ENCODE measurements at regions not wholly inside any gene's neighbourhood (a gene's known extent, or its start where the extent isn't known, plus 50 kb on each side); places are given as distances from the start of the nearest gene placed in this dataset.
A peak's percentile ranks its signal among the peaks of the same experiment; 100 is the strongest.
"Not testable (repeated sequence)": the region's sequence is repeated elsewhere in the genome, so short reads cannot be mapped to it uniquely, and the experiment has no call there.

DNA sequence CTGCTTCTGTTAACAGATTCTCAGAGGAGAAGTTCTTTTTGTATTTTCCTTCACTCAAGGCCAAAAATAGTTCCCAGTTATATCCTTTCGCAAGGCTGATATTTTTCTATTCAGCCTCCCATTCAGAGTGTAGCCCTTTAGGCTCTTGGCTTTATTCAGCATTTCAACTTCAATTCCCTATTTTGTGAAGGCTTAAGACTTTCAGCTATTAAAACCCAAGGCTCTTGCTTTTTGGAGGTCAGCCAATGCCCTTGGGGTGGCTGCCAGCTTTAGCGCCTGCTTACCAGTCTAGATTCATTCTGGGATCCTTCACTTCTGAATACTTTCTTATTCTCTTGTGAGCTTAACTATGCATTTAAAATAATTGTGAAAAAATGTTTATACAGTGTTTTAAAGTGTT, 57.3 kb upstream of the ADGRA3 start:
- Mint-ChIP-seq H3K27ac (no peak overlapping the region), H3K4me1 (ENCODE audit: low read depth) (peaks cover 2% of the 10 kb centered on the region), H3K4me3 (no peak overlapping the region), H3K27me3 (no peaks in the 10 kb centered on the region), H3K9me3 (ENCODE audit: low read depth) (peaks cover 27% of the 10 kb centered on the region), H3K36me3 (peaks cover 9% of the 10 kb centered on the region)

DNA sequence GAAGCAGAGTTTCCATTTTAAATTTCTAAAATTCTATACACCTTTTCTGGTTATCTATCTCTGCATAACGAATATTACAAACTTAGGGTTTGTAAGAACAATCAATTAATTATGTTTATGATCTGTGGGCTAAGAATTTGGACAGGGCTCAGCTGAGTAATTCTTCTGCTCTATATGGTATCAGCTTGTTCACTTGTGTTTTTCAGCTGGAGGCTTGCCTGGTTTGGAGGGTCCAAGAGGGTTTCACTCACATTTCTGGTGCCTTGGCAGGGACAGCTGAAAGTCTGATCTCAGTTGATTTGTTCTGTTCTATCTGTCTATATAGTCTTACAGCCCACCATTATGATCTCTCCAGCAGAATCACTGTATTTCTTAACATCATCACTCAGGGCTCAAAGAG, 57.8 kb upstream of the ADGRA3 start:
- Mint-ChIP-seq H3K9me3 (ENCODE audit: low read depth) (peaks cover 22% of the 10 kb centered on the region), H3K27ac (no peak overlapping the region), H3K4me1 (ENCODE audit: low read depth) (peaks cover 5% of the 10 kb centered on the region), H3K36me3 (peaks cover 9% of the 10 kb centered on the region), H3K4me3 (no peak overlapping the region), H3K27me3 (no peaks in the 10 kb centered on the region)

DNA sequence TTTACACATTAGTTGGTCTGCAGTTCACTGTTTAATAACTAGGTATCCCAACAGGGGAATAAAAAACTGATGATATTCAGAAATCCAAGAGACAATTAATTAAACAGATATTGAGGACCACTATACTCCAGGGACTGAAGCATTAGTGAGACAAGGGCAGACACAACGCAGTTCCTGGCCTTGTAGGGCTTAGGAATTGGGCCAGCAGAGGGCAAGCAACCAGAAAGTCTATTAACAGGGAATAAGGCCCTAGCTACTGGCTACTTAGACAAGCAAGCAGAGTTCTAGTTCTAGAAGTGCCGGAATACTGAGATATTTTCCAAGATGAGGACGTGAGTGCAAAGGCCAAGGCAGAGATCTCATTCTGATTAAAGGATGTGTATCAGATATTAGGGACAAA, 58.6 kb upstream of the ADGRA3 start:
- Mint-ChIP-seq H3K4me1 (ENCODE audit: low read depth) (peaks cover 5% of the 10 kb centered on the region), H3K27me3 (no peaks in the 10 kb centered on the region), H3K4me3 (no peak overlapping the region), H3K36me3 (peaks cover 6% of the 10 kb centered on the region), H3K9me3 (ENCODE audit: low read depth) (peaks cover 17% of the 10 kb centered on the region), H3K27ac (no peak overlapping the region)

GRCh38 chr4:22574880-22575279, 59.0 kb upstream of the ADGRA3 start:
- Mint-ChIP-seq H3K4me1 (ENCODE audit: low read depth) (peaks cover 5% of the 10 kb centered on the region), H3K4me3 (no peak overlapping the region), H3K27me3 (no peaks in the 10 kb centered on the region), H3K27ac (no peak overlapping the region), H3K36me3 (peaks cover 6% of the 10 kb centered on the region), H3K9me3 (ENCODE audit: low read depth) (peaks cover 12% of the 10 kb centered on the region)

GRCh38 chr4:22587253-22587652, 71.4 kb upstream of the ADGRA3 start:
- no peaks in the 10 kb centered on the region for H3K36me3 Mint-ChIP-seq
- H3K27me3 Mint-ChIP-seq: no peaks in the 10 kb centered on the region
- no peak overlapping the region for H3K4me3 Mint-ChIP-seq
- no peak overlapping the region for H3K27ac Mint-ChIP-seq
- no peaks in the 10 kb centered on the region for H3K9me3 Mint-ChIP-seq (ENCODE audit: low read depth)
- no peaks in the 10 kb centered on the region for H3K4me1 Mint-ChIP-seq (ENCODE audit: low read depth)

GRCh38 chr4:22593933-22594332, 78.1 kb upstream of the ADGRA3 start:
- no peaks in the 10 kb centered on the region for H3K9me3 Mint-ChIP-seq (ENCODE audit: low read depth)
- no peak overlapping the region for H3K4me3 Mint-ChIP-seq
- H3K36me3 Mint-ChIP-seq: no peaks in the 10 kb centered on the region
- H3K27ac Mint-ChIP-seq: no peak overlapping the region
- H3K27me3 Mint-ChIP-seq: no peaks in the 10 kb centered on the region
- no peaks in the 10 kb centered on the region for H3K4me1 Mint-ChIP-seq (ENCODE audit: low read depth)

- H3K27ac Mint-ChIP-seq: no peak overlapping the region
- no peaks in the 10 kb centered on the region for H3K36me3 Mint-ChIP-seq
- no peak overlapping the region for H3K4me3 Mint-ChIP-seq
- H3K27me3 Mint-ChIP-seq: no peaks in the 10 kb centered on the region
- no peaks in the 10 kb centered on the region for H3K9me3 Mint-ChIP-seq (ENCODE audit: low read depth)
- no peaks in the 10 kb centered on the region for H3K4me1 Mint-ChIP-seq (ENCODE audit: low read depth)
These were observed 79.8 kb upstream of the ADGRA3 start for GRCh38 chr4:22595684-22596083.

DNA sequence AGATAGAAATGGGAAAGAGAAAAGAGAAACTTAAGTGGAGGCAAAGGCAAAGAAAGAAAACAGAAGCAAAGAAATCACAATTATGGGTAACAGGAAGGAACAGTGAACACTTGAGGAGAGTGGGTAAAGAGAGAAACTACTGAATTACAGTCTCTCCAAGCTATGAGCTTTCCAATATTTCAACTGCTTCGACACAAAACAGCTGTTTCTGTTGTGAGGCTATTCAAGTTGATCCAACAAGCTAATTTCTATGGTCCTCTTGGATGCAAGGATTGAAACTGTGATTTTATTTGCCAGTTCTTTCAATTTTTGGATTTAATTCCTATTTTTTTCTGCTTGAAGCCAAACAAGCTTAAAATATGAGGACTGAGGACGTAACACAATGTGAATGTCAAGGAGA, 80.5 kb upstream of the ADGRA3 start:
- Mint-ChIP-seq H3K4me1 (ENCODE audit: low read depth) (no peaks in the 10 kb centered on the region), H3K9me3 (ENCODE audit: low read depth) (no peaks in the 10 kb centered on the region), H3K36me3 (no peaks in the 10 kb centered on the region), H3K27ac (no peak overlapping the region), H3K27me3 (no peaks in the 10 kb centered on the region), H3K4me3 (no peak overlapping the region)

GRCh38 chr4:22597471-22597870, 81.6 kb upstream of the ADGRA3 start:
- Mint-ChIP-seq H3K9me3 (ENCODE audit: low read depth) (no peaks in the 10 kb centered on the region), H3K4me1 (ENCODE audit: low read depth) (no peaks in the 10 kb centered on the region), H3K36me3 (no peaks in the 10 kb centered on the region), H3K4me3 (no peak overlapping the region), H3K27ac (no peak overlapping the region), H3K27me3 (no peaks in the 10 kb centered on the region)

- H3K9me3 Mint-ChIP-seq (ENCODE audit: low read depth); H3K4me1 Mint-ChIP-seq (ENCODE audit: low read depth); H3K36me3 Mint-ChIP-seq; H3K27me3 Mint-ChIP-seq; H3K27ac Mint-ChIP-seq; H3K4me3 Mint-ChIP-seq: not testable (repeated sequence)
These were observed 82.5 kb upstream of the ADGRA3 start for GRCh38 chr4:22598113-22599047.

DNA sequence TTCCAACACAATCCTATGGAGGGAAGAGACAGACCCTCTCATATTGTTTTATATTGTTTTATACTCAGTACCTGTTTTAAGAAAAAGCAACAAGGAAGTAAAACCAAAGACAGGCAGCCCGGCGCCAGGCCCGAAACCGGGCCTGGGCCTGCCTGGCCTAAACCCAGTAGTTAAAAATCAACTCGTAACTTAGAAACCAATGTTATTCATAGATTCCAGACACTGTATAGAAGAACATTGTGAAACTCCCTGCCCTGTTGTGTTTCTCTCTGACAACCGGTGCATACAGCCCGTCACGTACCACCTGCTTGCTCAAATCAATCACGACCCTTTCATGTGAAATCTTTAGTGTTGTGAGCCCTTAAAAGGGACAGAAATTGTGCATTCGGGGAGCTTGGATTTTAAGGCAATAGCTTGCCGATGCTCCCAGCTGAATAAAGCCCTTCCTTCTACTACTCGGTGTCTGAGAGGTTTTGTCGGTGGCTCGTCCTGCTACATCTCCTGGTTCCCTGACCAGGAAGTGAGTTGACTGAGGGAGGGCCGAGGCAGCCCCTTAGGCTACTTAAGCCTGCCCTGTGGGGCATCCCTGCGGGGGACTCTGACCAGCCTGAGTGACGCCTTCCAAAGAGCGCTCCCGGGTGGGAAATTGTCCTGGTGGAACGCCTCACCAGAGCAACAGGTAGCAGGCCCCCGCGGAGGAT, 83.5 kb upstream of the ADGRA3 start:
- not testable (repeated sequence) for H3K27ac Mint-ChIP-seq; H3K9me3 Mint-ChIP-seq (ENCODE audit: low read depth); H3K27me3 Mint-ChIP-seq; H3K36me3 Mint-ChIP-seq; H3K4me3 Mint-ChIP-seq; H3K4me1 Mint-ChIP-seq (ENCODE audit: low read depth)

DNA sequence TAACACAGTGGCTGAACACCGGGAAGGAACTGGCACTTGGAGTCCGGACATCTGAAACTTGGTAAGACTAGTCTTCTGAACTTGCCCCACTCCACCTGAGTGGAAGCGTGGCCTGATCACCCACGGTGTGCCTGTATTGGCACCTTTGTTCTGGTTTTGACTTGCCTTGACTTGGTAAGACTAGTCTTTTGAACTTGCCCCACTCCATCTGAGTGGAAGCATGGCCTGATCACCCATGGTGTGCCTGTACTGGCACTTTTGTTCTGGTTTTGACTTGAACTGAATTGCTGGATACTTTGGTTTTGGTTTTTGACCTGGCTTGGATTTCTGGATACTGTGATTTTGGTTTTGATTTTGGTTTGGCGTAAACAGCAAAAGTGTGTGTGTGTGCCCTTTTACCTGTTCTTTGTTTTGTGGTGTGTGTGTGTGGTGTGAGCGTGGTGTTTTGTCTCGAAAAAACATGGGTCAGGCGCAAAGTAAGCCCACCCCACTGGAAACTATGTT, 84.1 kb upstream of the ADGRA3 start:
- H3K36me3 Mint-ChIP-seq; H3K27me3 Mint-ChIP-seq; H3K4me1 Mint-ChIP-seq (ENCODE audit: low read depth); H3K27ac Mint-ChIP-seq; H3K4me3 Mint-ChIP-seq; H3K9me3 Mint-ChIP-seq (ENCODE audit: low read depth): not testable (repeated sequence)

- H3K4me1 Mint-ChIP-seq (ENCODE audit: low read depth); H3K9me3 Mint-ChIP-seq (ENCODE audit: low read depth); H3K27me3 Mint-ChIP-seq; H3K36me3 Mint-ChIP-seq; H3K27ac Mint-ChIP-seq; H3K4me3 Mint-ChIP-seq: not testable (repeated sequence)
These were observed 85.8 kb upstream of the ADGRA3 start for GRCh38 chr4:22601638-22602037.

DNA sequence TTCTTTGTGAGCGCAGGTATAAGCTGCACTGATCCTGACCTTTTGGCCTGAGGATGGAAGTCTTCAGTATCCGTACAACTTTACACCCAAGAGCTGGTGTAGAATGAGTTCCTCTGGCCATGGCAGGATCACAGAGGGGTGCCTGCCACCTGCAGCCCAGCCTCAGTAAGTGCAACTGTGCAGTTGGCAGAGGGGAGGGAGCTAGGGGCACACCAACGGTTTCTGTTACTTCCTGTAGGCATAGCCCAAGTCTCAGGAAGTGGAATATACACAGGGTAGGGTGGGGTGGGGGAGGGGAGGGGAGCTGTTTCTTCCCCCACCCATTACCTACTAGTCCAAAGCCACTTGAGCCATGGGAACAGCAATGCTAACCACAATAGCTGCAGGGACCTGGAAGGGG, 85.4 kb upstream of the GBA3 start:
- H3K27me3 Mint-ChIP-seq: no peaks in the 10 kb centered on the region
- no peak overlapping the region for H3K4me3 Mint-ChIP-seq
- H3K4me1 Mint-ChIP-seq (ENCODE audit: low read depth): peaks cover 38% of the 10 kb centered on the region
- H3K36me3 Mint-ChIP-seq: no peaks in the 10 kb centered on the region
- peak overlapping the region; percentile 37 for H3K27ac Mint-ChIP-seq
- no peaks in the 10 kb centered on the region for H3K9me3 Mint-ChIP-seq (ENCODE audit: low read depth)

GRCh38 chr4:22609951-22610525, 82.7 kb upstream of the GBA3 start:
- H3K4me3 Mint-ChIP-seq; H3K9me3 Mint-ChIP-seq (ENCODE audit: low read depth); H3K36me3 Mint-ChIP-seq; H3K27me3 Mint-ChIP-seq: not testable (repeated sequence)
- Mint-ChIP-seq H3K4me1 (ENCODE audit: low read depth) (peaks cover 38% of the 10 kb centered on the region), H3K27ac (peak overlapping the region; percentile 25)

Data from activated naive CD8-positive, alpha-beta T cell (primary cell).